ENCODE measurements at regions not wholly inside any gene's neighbourhood (a gene's known extent, or its start where the extent isn't known, plus 50 kb on each side); places are given as distances from the start of the nearest gene placed in this dataset.

- no peak for TF ChIP-seq EP300 (IDR thresholded peaks at IDR 0.05)
- no peak for TF ChIP-seq POLR2A (IDR thresholded peaks at IDR 0.05)
Measured at GRCh38 chr4:124192544-124192943, 520.0 kb downstream of the ANKRD50 start.

All from suprapubic skin (tissue), 2 donors.